Heart left ventricle (tissue), 16 donors: ENCODE measurements at regions not wholly inside any gene's neighbourhood (a gene's known extent, or its start where the extent isn't known, plus 50 kb on each side); places are given as distances from the start of the nearest gene placed in this dataset.

Experiments used
- ATAC-seq, 4 donors: fragments of 200-7000 bp; cut with Tn5 transposase; one replicate each; pipeline ENCODE4 v1.9.1; 2020 to 2022; ENCODE audit warnings: moderate library complexity in 4 of 4, mild to moderate bottlenecking in 3 of 4, moderate number of reproducible peaks in 1 of 4
- DNase-seq, 5 donors: peaks; one replicate each; pipeline ENCODE4 v3.0.0-alpha.2; 2020
- H3K27ac ChIP-seq, 12 donors: fragments of 200-600 bp; sonication (generic) in 4 of 12; one replicate each; pipeline versions ENCODE4 v1.5.0 to v1.8.0; 2016 to 2022; ENCODE audit warnings: mild to moderate bottlenecking in 2 of 12
- H3K27me3 ChIP-seq, 9 donors: fragments of 200-600 bp; sonication (generic) in 2 of 9; one replicate each; pipeline versions ENCODE4 v1.5.1 to v1.8.0; 2016 to 2022; ENCODE audit warnings: mild to moderate bottlenecking in 3 of 9
- H3K36me3 ChIP-seq, 9 donors: fragments of 200-600 bp; sonication (generic) in 2 of 9; one replicate each; pipeline versions ENCODE4 v1.5.0 to v1.8.0; 2018 to 2022; ENCODE audit warnings: mild to moderate bottlenecking in 2 of 9
- H3K4me1 ChIP-seq, 12 donors: fragments of 200-600 bp; sonication (generic) in 4 of 12; one replicate each; pipeline versions ENCODE4 v1.5.0 to v1.8.0; 2016 to 2022; ENCODE audit warnings: mild to moderate bottlenecking in 3 of 12
- H3K4me3 ChIP-seq, 12 donors: fragments of 200-600 bp; sonication (generic) in 4 of 12; one replicate each; pipeline versions ENCODE4 v1.5.0 to v1.8.0; 2017 to 2022; ENCODE audit warnings: mild to moderate bottlenecking in 9 of 12, moderate library complexity in 4 of 12
- H3K9me3 ChIP-seq, 12 donors: fragments of 200-600 bp; sonication (generic) in 4 of 12; one replicate each; pipeline versions ENCODE4 v1.5.0 to v1.8.0; 2016 to 2022; ENCODE audit warnings: mild to moderate bottlenecking in 1 of 12
- CTCF ChIP-seq, 12 donors: fragments of 200-600 bp; sonication (generic) in 4 of 12; IDR thresholded peaks; one replicate each; pipeline versions ENCODE4 v1.5.0 to v1.8.0; 2018 to 2022; ENCODE audit warnings: antibody characterized with exemption in 12 of 12, mild to moderate bottlenecking in 5 of 12
- POLR2A ChIP-seq, 2 donors: fragments of 450-650 bp; IDR thresholded peaks; one replicate each; pipeline ENCODE4 v1.6.1; 2017; ENCODE audit warnings: antibody characterized with exemption in 2 of 2, mild to moderate bottlenecking in 2 of 2, moderate library complexity in 2 of 2
- WGBS, 4 donors: extraction: QIAGEN DNeasy Blood & Tissue Kit in 2 of 4; methylation state at CpG; one replicate each; pipeline versions ENCODE4 v1.1.5 to v1.1.7; 2013 to 2018; 5-methylcytosine and 5-hydroxymethylcytosine counted together
- intact Hi-C, 10 donors: fragments of 100-400 bp; cut with DNase I; formaldehyde crosslinking; loops; one replicate each; pipeline versions ENCODE4 v1.11.1 to v1.14.2; 2022
- donor health status: ischemic (EF 13 %, LVEDD 7.1; RV severe dilation, severe dysfunction).
- donor health status: healthy with polysubstance abuse.
- donor health status: DM: no; HTN: yes; CAD: no.
- donor health status: DM: no; HTN: no; CAD: no.
- donor health status: ischemic (EF 25% LVEDD 6.9; RV normal size, moderate dysfunction).
- donor health status: ischemic (EF 25% LVEDD 5.7; RV mildly dilated, moderate dysfunction).
- donor health status: healthy.
- donor health status: DM: yes; HTN: yes; CAD: no.
- donor health status: ischemic (EF 35%, LVEDD 5.7; RV mildly dilated, moderate dysfunction).
- donor health status: nonischemic (EF 11% LVEDD 7.7; RV severe dilation, severe dysfunction).
- donor health status: DM: yes; HTN: yes; CAD: no.
- donor health status: PGD.
- donor health status: ischemic (EF 29% LVEDD 5.4; RV normal size, mild dysfunction).
- donor health status: nonischemic (EF 23%, LVEDD 6.1; RV moderate dilation, normal function).

- H3K4me1 ChIP-seq = no peaks in the 10 kb centered on the region
- TF ChIP-seq POLR2A (IDR thresholded peaks at IDR 0.05) = no peak
- no peak for TF ChIP-seq CTCF (IDR thresholded peaks at IDR 0.05)
- DNase-seq = peak in 1 of 5 donors; percentile 60
- 90 to 93% (median 92%) methylated on average over 15 to 21 of the region's 21 CpGs for WGBS, 4 donors
- no peaks in the 10 kb centered on the region for H3K27me3 ChIP-seq
- H3K36me3 ChIP-seq = no peaks in the 10 kb centered on the region
- peak in 1 of 4 donors; percentile 42 for ATAC-seq
- H3K4me3 ChIP-seq = no peak overlapping the region
- H3K9me3 ChIP-seq = peaks cover 0 to 6% (median 0%) of the 10 kb centered on the region in 12 donors
- H3K27ac ChIP-seq = no peak overlapping the region
- intact Hi-C loops = no loop called here
Observed at GRCh38 chr2:57084697-57085281, 901.0 kb downstream of the CCDC85A start.

GRCh38 chr2:57093020-57093419 is 909.2 kb downstream of the CCDC85A start:
- no peak for ATAC-seq
- no peak overlapping the region for H3K4me3 ChIP-seq
- no peaks in the 10 kb centered on the region for H3K4me1 ChIP-seq
- H3K27ac ChIP-seq = no peak overlapping the region
- intact Hi-C loops = no loop called here
- no peak for DNase-seq
- H3K27me3 ChIP-seq = no peaks in the 10 kb centered on the region
- H3K9me3 ChIP-seq = peaks cover 0 to 50% (median 20%) of the 10 kb centered on the region in 12 donors
- H3K36me3 ChIP-seq = no peaks in the 10 kb centered on the region
- TF ChIP-seq CTCF (IDR thresholded peaks at IDR 0.05) (no peak), POLR2A (IDR thresholded peaks at IDR 0.05) (no peak)

GRCh38 chr2:57097855-57098254 is 914.1 kb downstream of the CCDC85A start:
- no peak for ATAC-seq
- no peak for TF ChIP-seq POLR2A (IDR thresholded peaks at IDR 0.05)
- no peak for TF ChIP-seq CTCF (IDR thresholded peaks at IDR 0.05)

GRCh38 chr2:57100436-57100835 is 916.6 kb downstream of the CCDC85A start:
- Histone ChIP-seq H3K27me3 (no peaks in the 10 kb centered on the region), H3K4me3 (no peak overlapping the region), H3K36me3 (no peaks in the 10 kb centered on the region), H3K4me1 (no peaks in the 10 kb centered on the region), H3K9me3 (peaks cover 0 to 71% (median 20%) of the 10 kb centered on the region in 12 donors), H3K27ac (no peak overlapping the region)
- ATAC-seq (no peak), DNase-seq (no peak)
- no peak for TF ChIP-seq CTCF (IDR thresholded peaks at IDR 0.05)
- TF ChIP-seq POLR2A (IDR thresholded peaks at IDR 0.05) = no peak
- intact Hi-C loops = no loop called here

More at GRCh38 chr2:57097855-57098254, 914.1 kb downstream of the CCDC85A start:
- DNase-seq = no peak
- Histone ChIP-seq H3K4me1 (no peaks in the 10 kb centered on the region), H3K27me3 (no peaks in the 10 kb centered on the region), H3K36me3 (no peaks in the 10 kb centered on the region), H3K27ac (no peak overlapping the region), H3K4me3 (no peak overlapping the region), H3K9me3 (peaks cover 0 to 82% (median 33%) of the 10 kb centered on the region in 12 donors)
- intact Hi-C loops = no loop called here
- WGBS, 4 donors = 81 to 98% (median 85%) methylated on average over 1 of the region's 1 CpG
